ENCODE measurements at regions not wholly inside any gene's neighbourhood (a gene's known extent, or its start where the extent isn't known, plus 50 kb on each side); places are given as distances from the start of the nearest gene placed in this dataset.
"Not testable (repeated sequence)": the region's sequence is repeated elsewhere in the genome, so short reads cannot be mapped to it uniquely, and the experiment has no call there.

DNA sequence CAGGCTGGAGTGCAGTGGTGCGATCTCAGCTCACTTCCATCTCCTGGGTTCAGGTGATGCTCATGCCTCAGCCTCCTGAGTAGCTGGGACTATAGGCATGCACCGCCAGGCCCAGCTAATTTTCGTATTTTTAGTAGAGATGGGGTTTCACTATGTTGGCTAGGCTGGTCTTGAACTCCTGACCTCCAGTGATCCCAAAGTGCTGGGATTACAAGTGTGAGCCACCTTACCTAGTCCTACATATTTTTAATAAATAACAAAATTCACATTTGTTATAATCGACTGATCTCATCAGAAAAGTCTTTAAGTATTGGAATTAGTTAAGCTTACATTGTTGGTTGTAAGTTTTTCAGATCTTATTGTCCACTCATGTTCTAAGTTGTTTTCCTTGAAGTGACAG lies 83.4 kb upstream of the TPTE start:
- TF ChIP-seq CTCF, POLR2AphosphoS5 (IDR thresholded peaks at IDR 0.05): not testable (repeated sequence)

Measured in sigmoid colon (tissue), 4 donors.